Mesenchymal stem cell (in vitro differentiated cells and primary cell): ENCODE measurements at regions not wholly inside any gene's neighbourhood (a gene's known extent, or its start where the extent isn't known, plus 50 kb on each side); places are given as distances from the start of the nearest gene placed in this dataset.

Experiments used
- DNase-seq: peaks from one replicate; pipeline ENCODE4 v3.0.0-alpha.2; 2013
- H2AFZ ChIP-seq: one replicate; pipeline ENCODE4 v1.6.1; 2013; ENCODE audit warnings: low read depth, mild to moderate bottlenecking, control low read depth, inconsistent platforms, low read length, moderate library complexity
- H2AK5ac ChIP-seq: 2 replicates; pipeline ENCODE4 v1.6.1; 2013; ENCODE audit warnings: low read length, moderate library complexity, mild to moderate bottlenecking, inconsistent platforms; ENCODE audit not compliant: severe bottlenecking
- H2BK120ac ChIP-seq: one replicate; pipeline ENCODE4 v1.6.1; 2013; ENCODE audit warnings: low read depth, mild to moderate bottlenecking, inconsistent platforms, low read length, moderate library complexity
- H2BK12ac ChIP-seq, 2 experiments: one replicate each; pipeline ENCODE4 v1.6.1; 2013; ENCODE audit warnings: inconsistent platforms in 2 of 2, low read length in 2 of 2, mild to moderate bottlenecking in 2 of 2, moderate library complexity in 2 of 2, control low read depth in 1 of 2
- H2BK15ac ChIP-seq: one replicate; pipeline ENCODE4 v1.6.1; 2013; ENCODE audit warnings: mild to moderate bottlenecking, low read depth, inconsistent platforms; ENCODE audit not compliant: poor library complexity, severe bottlenecking
- H2BK5ac ChIP-seq: 2 replicates; pipeline ENCODE4 v1.6.1; 2013; ENCODE audit warnings: low read depth, mild to moderate bottlenecking, low read length, control low read depth, inconsistent platforms; ENCODE audit not compliant: poor library complexity, severe bottlenecking
- H3K14ac ChIP-seq, 2 experiments: one replicate each; pipeline ENCODE4 v1.6.1; 2013; ENCODE audit warnings: inconsistent platforms in 2 of 2, low read length in 2 of 2, control low read depth in 1 of 2, mild to moderate bottlenecking in 1 of 2, moderate library complexity in 1 of 2
- H3K18ac ChIP-seq, 2 experiments: one replicate each; pipeline ENCODE4 v1.6.1; 2013; ENCODE audit warnings: inconsistent platforms in 2 of 2, low read length in 2 of 2, control low read depth in 1 of 2, low read depth in 1 of 2, mild to moderate bottlenecking in 1 of 2
- H3K23ac ChIP-seq, 2 experiments: one replicate each; pipeline ENCODE4 v1.6.1; 2013; ENCODE audit warnings: inconsistent platforms in 2 of 2, low read length in 2 of 2, mild to moderate bottlenecking in 2 of 2, moderate library complexity in 2 of 2, control low read depth in 1 of 2
- H3K27ac ChIP-seq: 2 replicates; pipeline ENCODE4 v1.5.1; 2013; ENCODE audit warnings: mild to moderate bottlenecking, moderate library complexity, low read length, control low read depth, inconsistent platforms; ENCODE audit not compliant: poor library complexity, severe bottlenecking
- H3K27me3 ChIP-seq, 2 experiments: 2 replicates each; pipeline versions ENCODE4 v1.6.1 to v1.7.0; 2013; ENCODE audit warnings: low read length in 2 of 2, mild to moderate bottlenecking in 2 of 2, moderate library complexity in 2 of 2, control low read depth in 1 of 2, inconsistent platforms in 1 of 2; ENCODE audit not compliant: control insufficient read depth in 1 of 2, insufficient read depth in 1 of 2
- H3K36me3 ChIP-seq, 2 experiments: 2 replicates each; pipeline versions ENCODE4 v1.6.1 to v1.7.0; 2013; ENCODE audit warnings: low read length in 2 of 2, control low read depth in 1 of 2, inconsistent platforms in 1 of 2, low read depth in 1 of 2, mild to moderate bottlenecking in 1 of 2; ENCODE audit not compliant: insufficient read depth in 2 of 2, control insufficient read depth in 1 of 2
- H3K4ac ChIP-seq, 2 experiments: one replicate each; pipeline ENCODE4 v1.6.1; 2013; ENCODE audit warnings: inconsistent platforms in 2 of 2, low read length in 2 of 2, mild to moderate bottlenecking in 2 of 2, moderate library complexity in 2 of 2, control low read depth in 1 of 2, low read depth in 1 of 2
- H3K4me1 ChIP-seq: 2 replicates; pipeline ENCODE4 v1.6.1; 2013; ENCODE audit warnings: low read depth, low read length, control low read depth; ENCODE audit not compliant: control insufficient read depth, insufficient read depth
- H3K4me2 ChIP-seq: 2 replicates; pipeline ENCODE4 v1.6.1; 2013; ENCODE audit warnings: low read length, mild to moderate bottlenecking, inconsistent platforms; ENCODE audit not compliant: poor library complexity, severe bottlenecking
- H3K4me3 ChIP-seq, 2 experiments: 2 replicates each; pipeline versions ENCODE4 v1.5.1 to v1.7.0; 2013; ENCODE audit warnings: low read length in 2 of 2, mild to moderate bottlenecking in 2 of 2, control low read depth in 1 of 2, low read depth in 1 of 2; ENCODE audit not compliant: insufficient read depth in 1 of 2
- H3K79me1 ChIP-seq: replicated peaks from 2 replicates; pipeline ENCODE4 v1.6.1; 2013; ENCODE audit warnings: mild to moderate bottlenecking, control low read depth, low read length, inconsistent platforms; ENCODE audit not compliant: poor library complexity, severe bottlenecking
- H3K9ac ChIP-seq: 2 replicates; pipeline ENCODE4 v1.7.0; 2013; ENCODE audit warnings: mild to moderate bottlenecking, low read length, moderate library complexity
- H3K9me3 ChIP-seq: 2 replicates; pipeline ENCODE4 v1.7.0; 2013; ENCODE audit warnings: mild to moderate bottlenecking, low read length; ENCODE audit not compliant: control insufficient read depth
- H4K8ac ChIP-seq: one replicate; pipeline ENCODE4 v1.6.1; 2013; ENCODE audit warnings: inconsistent platforms, mild to moderate bottlenecking, low read length, moderate library complexity
- H4K91ac ChIP-seq: one replicate; pipeline ENCODE4 v1.6.1; 2013; ENCODE audit warnings: mild to moderate bottlenecking, low read length, inconsistent platforms
- WGBS: methylation state at CpG from one replicate; pipeline ENCODE4 v1.1.7; 2013; ENCODE audit warnings: mixed read lengths; 5-methylcytosine and 5-hydroxymethylcytosine counted together

GRCh38 chr1:83760226-83761021 is 238.5 kb downstream of the TTLL7 start:
- Histone ChIP-seq H3K79me1 (no peaks in the 10 kb centered on the region), H3K18ac (no peak overlapping the region), H3K27ac (no peak overlapping the region), H3K23ac (no peak overlapping the region), H2BK12ac (no peak overlapping the region), H2AFZ (no peak overlapping the region), H2BK120ac (no peak overlapping the region), H3K4me2 (no peak overlapping the region), H2BK15ac (no peak overlapping the region), H3K9ac (no peak overlapping the region), H3K27me3 (peaks cover 0 to 17% of the 10 kb centered on the region in 2 experiments), H3K14ac (no peak overlapping the region), H4K91ac (no peak overlapping the region), H2BK5ac (no peak overlapping the region), H4K8ac (no peak overlapping the region), H3K4me1 (no peaks in the 10 kb centered on the region), H3K4me3 (no peak overlapping the region), H3K4ac (no peak overlapping the region), H3K36me3 (no peaks in the 10 kb centered on the region), H2AK5ac (no peak overlapping the region), H3K9me3 (no peaks in the 10 kb centered on the region)
- no peak for DNase-seq
- WGBS, result 94% methylated on average over 4 of the region's 6 CpGs

GRCh38 chr1:83756984-83757717 is 241.8 kb downstream of the TTLL7 start:
- no peak overlapping the region for H4K91ac ChIP-seq
- no peaks in the 10 kb centered on the region for H3K79me1 ChIP-seq
- no peak overlapping the region for H2BK12ac ChIP-seq
- H3K23ac ChIP-seq, result no peak overlapping the region
- H2BK120ac ChIP-seq, result no peak overlapping the region
- H3K4me1 ChIP-seq, result no peaks in the 10 kb centered on the region
- peak overlapping the region in 1 of 2 experiments; percentile 41 for H3K14ac ChIP-seq
- H3K9ac ChIP-seq, result no peak overlapping the region
- peaks cover 0 to 17% of the 10 kb centered on the region in 2 experiments for H3K27me3 ChIP-seq
- no peaks in the 10 kb centered on the region for H3K36me3 ChIP-seq
- no peak overlapping the region for H3K4me2 ChIP-seq
- no peak overlapping the region for H3K4ac ChIP-seq
- no peak overlapping the region for H3K4me3 ChIP-seq
- no peak overlapping the region for H2BK15ac ChIP-seq
- no peak for DNase-seq
- H3K9me3 ChIP-seq, result no peaks in the 10 kb centered on the region
- no peak overlapping the region for H4K8ac ChIP-seq
- no peak overlapping the region for H2AK5ac ChIP-seq
- no peak overlapping the region for H2AFZ ChIP-seq
- H2BK5ac ChIP-seq, result no peak overlapping the region
- WGBS, result 90% methylated on average over 8 of the region's 8 CpGs
- no peak overlapping the region for H3K18ac ChIP-seq
- H3K27ac ChIP-seq, result no peak overlapping the region

- no peak overlapping the region for H2BK12ac ChIP-seq
- H3K27me3 ChIP-seq, result no peaks in the 10 kb centered on the region
- no peaks in the 10 kb centered on the region for H3K36me3 ChIP-seq
- H3K4me2 ChIP-seq, result no peak overlapping the region
- no peak overlapping the region for H3K18ac ChIP-seq
- H4K91ac ChIP-seq, result no peak overlapping the region
- H3K9ac ChIP-seq, result no peak overlapping the region
- no peak overlapping the region for H2BK120ac ChIP-seq
- no peak overlapping the region for H3K4ac ChIP-seq
- H2AK5ac ChIP-seq, result no peak overlapping the region
- H3K23ac ChIP-seq, result no peak overlapping the region
- no peak overlapping the region for H2AFZ ChIP-seq
- no peaks in the 10 kb centered on the region for H3K4me1 ChIP-seq
- no peaks in the 10 kb centered on the region for H3K79me1 ChIP-seq
- no peaks in the 10 kb centered on the region for H3K9me3 ChIP-seq
- no peak overlapping the region for H3K27ac ChIP-seq
- H3K14ac ChIP-seq, result no peak overlapping the region
- H3K4me3 ChIP-seq, result no peak overlapping the region
- no peak overlapping the region for H4K8ac ChIP-seq
- no peak for DNase-seq
- H2BK15ac ChIP-seq, result no peak overlapping the region
- H2BK5ac ChIP-seq, result no peak overlapping the region
- WGBS, result 86% methylated on average over 1 of the region's 2 CpGs
Observed at GRCh38 chr1:83751602-83752001, 247.3 kb downstream of the TTLL7 start.

- H3K9me3 ChIP-seq, result no peaks in the 10 kb centered on the region
- H2AFZ ChIP-seq, result no peak overlapping the region
- H3K23ac ChIP-seq, result no peak overlapping the region
- no peaks in the 10 kb centered on the region for H3K27me3 ChIP-seq
- no peak overlapping the region for H3K4me2 ChIP-seq
- H3K36me3 ChIP-seq, result no peaks in the 10 kb centered on the region
- H3K18ac ChIP-seq, result no peak overlapping the region
- no peak overlapping the region for H2BK12ac ChIP-seq
- H3K4me1 ChIP-seq, result no peaks in the 10 kb centered on the region
- H4K91ac ChIP-seq, result no peak overlapping the region
- no peak overlapping the region for H3K4ac ChIP-seq
- no peak overlapping the region for H3K27ac ChIP-seq
- no peak for DNase-seq
- H3K4me3 ChIP-seq, result no peak overlapping the region
- no peak overlapping the region for H2BK15ac ChIP-seq
- H3K14ac ChIP-seq, result no peak overlapping the region
- no peak overlapping the region for H2BK120ac ChIP-seq
- H3K9ac ChIP-seq, result no peak overlapping the region
- 67% methylated on average over 1 of the region's 1 CpG for WGBS
- H2AK5ac ChIP-seq, result no peak overlapping the region
- H2BK5ac ChIP-seq, result no peak overlapping the region
- no peak overlapping the region for H4K8ac ChIP-seq
- H3K79me1 ChIP-seq, result no peaks in the 10 kb centered on the region
Observed at GRCh38 chr1:83750201-83750600, 248.7 kb downstream of the TTLL7 start.
